PC-9 (cell line): ENCODE measurements at regions not wholly inside any gene's neighbourhood (a gene's known extent, or its start where the extent isn't known, plus 50 kb on each side); places are given as distances from the start of the nearest gene placed in this dataset.

Experiments used
- BruUV-seq: library from RNA; stranded (reverse); fragments of 400-500 nt; replicated peaks from 2 replicates; lab custom pipeline; 2021; lab: Mats Ljungman, UMichigan
- CTCF ChIA-PET: fragments of 300-600 bp; sonication (Branson Sonifier 250); formaldehyde crosslinking; loops from one replicate; lab custom pipeline; 2022; ENCODE audit warnings: antibody characterized with exemption; lab: Charles Lee
- POLR2A ChIA-PET: fragments of 300-600 bp; sonication (Branson Sonifier 250); formaldehyde crosslinking; loops from one replicate; lab custom pipeline; 2022; ENCODE audit warnings: antibody characterized with exemption; ENCODE audit not compliant: unreplicated experiment; lab: Charles Lee
- DNase-seq, 2 experiments: peaks; one replicate each; pipeline versions ENCODE4 v3.0.0 to v3.0.0-alpha.2; 2015 to 2022; ENCODE audit warnings: mixed read lengths in 1 of 2
- H2AFZ ChIP-seq: fragments of 200-600 bp; sonication (generic); 2 replicates; pipeline ENCODE4 v1.8.1; 2017; ENCODE audit warnings: antibody characterized with exemption
- H3F3A ChIP-seq: fragments of 200-600 bp; sonication (generic); 2 replicates; pipeline ENCODE4 v1.8.1; 2017; ENCODE audit warnings: antibody characterized with exemption, mild to moderate bottlenecking, low read depth; ENCODE audit not compliant: insufficient read depth
- H3K27ac ChIP-seq: fragments of 200-600 bp; sonication (generic); 2 replicates; pipeline ENCODE4 v1.6.1; 2016; ENCODE audit warnings: mixed run types
- H3K27me3 ChIP-seq: fragments of 200-600 bp; sonication (generic); 2 replicates; pipeline ENCODE4 v1.6.1; 2016; ENCODE audit warnings: low read depth, mixed run types; ENCODE audit not compliant: insufficient read depth
- H3K36me3 ChIP-seq: fragments of 200-600 bp; sonication (generic); 2 replicates; pipeline ENCODE4 v1.6.1; 2016; ENCODE audit warnings: low read depth, mixed run types
- H3K4me1 ChIP-seq: fragments of 200-600 bp; sonication (generic); replicated peaks from 2 replicates; pipeline ENCODE4 v1.6.1; 2016; ENCODE audit warnings: mixed run types; ENCODE audit not compliant: insufficient read depth
- H3K4me2 ChIP-seq: fragments of 200-600 bp; sonication (generic); 2 replicates; pipeline ENCODE4 v1.6.1; 2017; ENCODE audit warnings: mixed run types
- H3K4me3 ChIP-seq: fragments of 200-600 bp; sonication (generic); 2 replicates; pipeline ENCODE4 v1.6.1; 2016; ENCODE audit warnings: mixed run types
- H3K79me2 ChIP-seq: fragments of 200-600 bp; sonication (generic); 2 replicates; pipeline ENCODE4 v1.6.1; 2017; ENCODE audit warnings: low read depth, mixed run types
- H3K9me2 ChIP-seq: fragments of 200-600 bp; sonication (generic); 2 replicates; pipeline ENCODE4 v1.8.1; 2017; ENCODE audit warnings: mild to moderate bottlenecking; ENCODE audit not compliant: insufficient read depth
- H3K9me3 ChIP-seq: fragments of 200-600 bp; sonication (generic); 2 replicates; pipeline ENCODE4 v1.8.1; 2016; ENCODE audit warnings: low read depth; ENCODE audit not compliant: insufficient read depth
- H4K20me1 ChIP-seq: fragments of 200-600 bp; sonication (generic); 2 replicates; pipeline ENCODE4 v1.8.1; 2017; ENCODE audit not compliant: insufficient read depth
- CTCF ChIP-seq: fragments of 200-600 bp; sonication (generic); conservative IDR thresholded peaks from 2 replicates; pipeline ENCODE4 v1.6.1; 2017; ENCODE audit warnings: mixed run types, antibody characterized with exemption, mild to moderate bottlenecking, moderate library complexity
- EZH2 ChIP-seq: fragments of 200-600 bp; sonication (generic); IDR thresholded peaks from 2 replicates; pipeline ENCODE4 v1.8.0; 2017; ENCODE audit warnings: antibody characterized with exemption, low read depth
- intact Hi-C: fragments of 100-400 bp; cut with micrococcal nuclease; formaldehyde crosslinking; loops from one replicate; pipeline ENCODE4 v1.10.0; 2022; ENCODE audit not compliant: unreplicated experiment

GRCh38 chr6:170044836-170045562 lies 245.9 kb downstream of the DLL1 start:
- H3K9me3 ChIP-seq: no peaks in the 10 kb centered on the region
- no peaks in the 10 kb centered on the region for H3K4me1 ChIP-seq
- no peaks in the 10 kb centered on the region for H3K9me2 ChIP-seq
- H3F3A ChIP-seq: no peaks in the 10 kb centered on the region
- H3K4me2 ChIP-seq: no peak overlapping the region
- CTCF ChIA-PET: no interaction called here
- intact Hi-C loops: no loop called here
- no peaks in the 10 kb centered on the region for H4K20me1 ChIP-seq
- POLR2A ChIA-PET: no interaction called here
- no peak overlapping the region for H2AFZ ChIP-seq
- H3K27me3 ChIP-seq: peaks cover 100% of the 10 kb centered on the region
- H3K27ac ChIP-seq: no peak overlapping the region
- no peak for DNase-seq
- H3K79me2 ChIP-seq: no peaks in the 10 kb centered on the region
- TF ChIP-seq CTCF: no peak
- TF ChIP-seq EZH2: no peak
- H3K36me3 ChIP-seq: no peaks in the 10 kb centered on the region
- no TSS peak for BruUV-seq
- H3K4me3 ChIP-seq: no peak overlapping the region

- Histone ChIP-seq H3K4me2 (no peak overlapping the region), H3K27ac (no peak overlapping the region), H3K4me3 (no peak overlapping the region), H2AFZ (no peak overlapping the region), H3K36me3 (no peaks in the 10 kb centered on the region), H3K9me2 (no peaks in the 10 kb centered on the region), H3K4me1 (no peaks in the 10 kb centered on the region), H4K20me1 (no peaks in the 10 kb centered on the region), H3K27me3 (peaks cover 95% of the 10 kb centered on the region), H3F3A (no peaks in the 10 kb centered on the region), H3K79me2 (no peaks in the 10 kb centered on the region), H3K9me3 (no peaks in the 10 kb centered on the region)
- DNase-seq: no peak
- CTCF ChIA-PET: no interaction called here
- BruUV-seq: no TSS peak
- intact Hi-C loops: no loop called here
- POLR2A ChIA-PET: no interaction called here
- no peak for TF ChIP-seq CTCF
- no peak for TF ChIP-seq EZH2
These were observed 246.7 kb downstream of the DLL1 start for GRCh38 chr6:170043881-170044790.

GRCh38 chr6:170043150-170043819 lies 247.6 kb downstream of the DLL1 start:
- intact Hi-C loops: no loop called here
- no peaks in the 10 kb centered on the region for H3K9me2 ChIP-seq
- no peak overlapping the region for H2AFZ ChIP-seq
- DNase-seq: no peak
- no peaks in the 10 kb centered on the region for H4K20me1 ChIP-seq
- no peaks in the 10 kb centered on the region for H3F3A ChIP-seq
- ChIA-PET CTCF (no interaction called here), POLR2A (no interaction called here)
- H3K79me2 ChIP-seq: no peaks in the 10 kb centered on the region
- no peak overlapping the region for H3K4me2 ChIP-seq
- TF ChIP-seq CTCF (no peak), EZH2 (no peak)
- H3K4me1 ChIP-seq: no peaks in the 10 kb centered on the region
- H3K9me3 ChIP-seq: no peaks in the 10 kb centered on the region
- no peak overlapping the region for H3K27ac ChIP-seq
- no TSS peak for BruUV-seq
- H3K27me3 ChIP-seq: peaks cover 95% of the 10 kb centered on the region
- H3K36me3 ChIP-seq: no peaks in the 10 kb centered on the region
- no peak overlapping the region for H3K4me3 ChIP-seq
